ENCODE measurements at regions not wholly inside any gene's neighbourhood (a gene's known extent, or its start where the extent isn't known, plus 50 kb on each side); places are given as distances from the start of the nearest gene placed in this dataset.

GRCh38 chr7:155983176-155983815 lies 171.0 kb upstream of the SHH start:
- no peak for DNase-seq

GRCh38 chr7:155981703-155982102 lies 169.4 kb upstream of the SHH start:
- DNase-seq, result no peak

GRCh38 chr7:155980841-155981240 lies 168.6 kb upstream of the SHH start:
- no peak for DNase-seq

GRCh38 chr7:155979994-155980393 lies 167.7 kb upstream of the SHH start:
- DNase-seq, result no peak

GRCh38 chr7:155979566-155979965 lies 167.3 kb upstream of the SHH start:
- DNase-seq, result no peak

GRCh38 chr7:155975490-155975889 lies 163.2 kb upstream of the SHH start:
- no peak for DNase-seq

GRCh38 chr7:155974186-155974897 lies 162.1 kb upstream of the SHH start:
- DNase-seq, result no peak

- DNase-seq, result no peak
Measured at GRCh38 chr7:155973451-155973997, 161.3 kb upstream of the SHH start.

GRCh38 chr7:155972651-155973390 lies 160.6 kb upstream of the SHH start:
- no peak for DNase-seq

GRCh38 chr7:155972247-155972646 lies 160.0 kb upstream of the SHH start:
- no peak for DNase-seq

GRCh38 chr7:155971180-155971770 lies 159.0 kb upstream of the SHH start:
- no peak for DNase-seq

- no peak for DNase-seq
Measured at GRCh38 chr7:155969192-155969929, 157.1 kb upstream of the SHH start.

- no peak for DNase-seq
Measured at GRCh38 chr7:155965010-155965409, 152.7 kb upstream of the SHH start.

GRCh38 chr7:155964543-155964942 lies 152.3 kb upstream of the SHH start:
- DNase-seq, result no peak

GRCh38 chr7:155963771-155964195 lies 151.5 kb upstream of the SHH start:
- no peak for DNase-seq

GRCh38 chr7:155963356-155963755 lies 151.1 kb upstream of the SHH start:
- no peak for DNase-seq

GRCh38 chr7:155962968-155963300 lies 150.7 kb upstream of the SHH start:
- DNase-seq, result no peak

- DNase-seq, result no peak
Measured at GRCh38 chr7:155962191-155962967, 150.1 kb upstream of the SHH start.

GRCh38 chr7:155961241-155962190 lies 149.3 kb upstream of the SHH start:
- DNase-seq, result no peak

- DNase-seq, result no peak
Measured at GRCh38 chr7:155959894-155960293, 147.6 kb upstream of the SHH start.

- DNase-seq, result no peak
Measured at GRCh38 chr7:155956977-155957376, 144.7 kb upstream of the SHH start.

Data from NCI-H1092 (cell line).